Transverse colon (tissue), 3 donors: ENCODE measurements at regions not wholly inside any gene's neighbourhood (a gene's known extent, or its start where the extent isn't known, plus 50 kb on each side); places are given as distances from the start of the nearest gene placed in this dataset.

Source experiments
- POLR2A ChIP-seq: fragments of 450-650 bp; IDR thresholded peaks from one replicate; pipeline ENCODE4 v1.6.1; 2016; ENCODE audit warnings: antibody characterized with exemption, mild to moderate bottlenecking, moderate library complexity
- POLR2AphosphoS5 ChIP-seq, 3 donors: sonication (generic); formaldehyde crosslinking; IDR thresholded peaks; one replicate each; pipeline ENCODE4 v1.6.1; 2016; ENCODE audit warnings: antibody characterized with exemption in 3 of 3

- TF ChIP-seq POLR2AphosphoS5 (IDR thresholded peaks at IDR 0.05) (no peak), POLR2A (no peak)
Measured at GRCh38 chrX:95762716-95763115, 921.9 kb upstream of the DIAPH2 start.
